ENCODE measurements at regions not wholly inside any gene's neighbourhood (a gene's known extent, or its start where the extent isn't known, plus 50 kb on each side); places are given as distances from the start of the nearest gene placed in this dataset.

DNA sequence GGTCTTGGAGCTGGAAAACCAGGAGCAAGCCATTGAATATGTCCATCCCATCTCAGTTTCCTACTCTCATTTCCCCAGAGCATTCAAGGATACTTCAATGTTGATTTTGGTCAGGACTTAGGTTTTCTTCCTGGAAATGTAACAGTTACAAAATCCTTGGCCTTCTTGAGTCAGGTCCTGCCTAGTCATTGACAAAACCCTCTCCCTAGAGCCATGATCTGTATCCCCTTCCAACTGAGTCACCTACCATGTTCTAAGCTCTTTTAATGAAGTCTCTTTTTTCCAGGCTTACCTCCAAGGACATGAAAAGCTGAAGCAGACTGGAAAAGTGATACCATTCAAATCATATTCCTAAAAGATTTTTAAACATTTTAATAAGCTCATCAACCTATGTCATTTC lies 549.2 kb downstream of the GALC start:
- H3K27ac ChIP-seq: no peak overlapping the region
- intact Hi-C loops (cut with DNase I; ENCODE audit: low total_unique reads): no loop called here
- H3K27me3 ChIP-seq: no peaks in the 10 kb centered on the region
- H3K4me1 ChIP-seq: no peaks in the 10 kb centered on the region
- TF ChIP-seq POLR2AphosphoS5 (IDR thresholded peaks at IDR 0.05): no peak
- TF ChIP-seq POLR2A (IDR thresholded peaks at IDR 0.05): no peak
- TF ChIP-seq CTCF (IDR thresholded peaks at IDR 0.05): no peak
- no peak overlapping the region for H3K4me3 ChIP-seq
- H3K9me3 ChIP-seq: no peaks in the 10 kb centered on the region
- no peaks in the 10 kb centered on the region for H3K36me3 ChIP-seq
- DNase-seq (ENCODE audit: low spot score in 2 of 2): no peak

DNA sequence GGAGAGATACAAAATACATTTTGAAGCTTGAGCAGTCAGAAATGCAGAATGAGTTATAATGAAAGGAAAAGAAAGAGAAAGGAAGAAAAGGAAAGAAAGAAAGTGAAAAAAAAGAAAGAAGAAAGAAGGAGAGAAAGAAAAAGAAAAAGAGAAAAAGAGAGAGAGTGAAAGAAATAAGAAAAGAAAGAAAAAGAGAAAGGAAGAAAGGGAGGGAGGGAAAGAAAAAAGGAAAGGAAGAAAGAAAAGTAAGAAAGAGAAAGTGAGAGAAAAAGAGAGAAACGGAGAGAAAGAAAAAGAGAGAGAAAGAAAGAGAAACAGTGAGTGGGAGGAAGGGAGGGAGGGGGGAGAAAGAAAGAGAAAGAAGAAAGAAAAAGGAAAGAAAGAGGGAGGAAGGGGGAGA lies 549.9 kb downstream of the GALC start:
- Histone ChIP-seq H3K36me3 (no peaks in the 10 kb centered on the region), H3K4me1 (no peaks in the 10 kb centered on the region), H3K27ac (no peak overlapping the region), H3K9me3 (no peaks in the 10 kb centered on the region), H3K4me3 (no peak overlapping the region), H3K27me3 (no peaks in the 10 kb centered on the region)
- intact Hi-C loops (cut with DNase I; ENCODE audit: low total_unique reads): no loop called here
- TF ChIP-seq POLR2A (IDR thresholded peaks at IDR 0.05) (no peak), CTCF (IDR thresholded peaks at IDR 0.05) (no peak), POLR2AphosphoS5 (IDR thresholded peaks at IDR 0.05) (no peak)
- DNase-seq (ENCODE audit: low spot score in 2 of 2): no peak

GRCh38 chr14:87437158-87437557 lies 555.8 kb downstream of the GALC start:
- intact Hi-C loops (cut with DNase I; ENCODE audit: low total_unique reads): no loop called here
- Histone ChIP-seq H3K27me3 (no peaks in the 10 kb centered on the region), H3K9me3 (no peaks in the 10 kb centered on the region), H3K27ac (no peak overlapping the region), H3K36me3 (no peaks in the 10 kb centered on the region), H3K4me1 (no peaks in the 10 kb centered on the region), H3K4me3 (no peak overlapping the region)
- DNase-seq (ENCODE audit: low spot score in 2 of 2): no peak
- TF ChIP-seq POLR2AphosphoS5 (IDR thresholded peaks at IDR 0.05): no peak
- no peak for TF ChIP-seq POLR2A (IDR thresholded peaks at IDR 0.05)
- TF ChIP-seq CTCF (IDR thresholded peaks at IDR 0.05): no peak

- intact Hi-C loops (cut with DNase I; ENCODE audit: low total_unique reads): no loop called here
- no peaks in the 10 kb centered on the region for H3K27me3 ChIP-seq
- DNase-seq (ENCODE audit: low spot score in 2 of 2): no peak
- H3K9me3 ChIP-seq: peaks cover 0 to 4% of the 10 kb centered on the region in 2 donors
- H3K27ac ChIP-seq: no peak overlapping the region
- no peaks in the 10 kb centered on the region for H3K36me3 ChIP-seq
- TF ChIP-seq POLR2AphosphoS5 (IDR thresholded peaks at IDR 0.05) (no peak), CTCF (IDR thresholded peaks at IDR 0.05) (no peak), POLR2A (IDR thresholded peaks at IDR 0.05) (no peak)
- H3K4me1 ChIP-seq: no peaks in the 10 kb centered on the region
- no peak overlapping the region for H3K4me3 ChIP-seq
Observed at GRCh38 chr14:87434680-87435079, 558.3 kb downstream of the GALC start.

GRCh38 chr14:87434011-87434410 lies 559.0 kb downstream of the GALC start:
- peaks cover 0 to 4% of the 10 kb centered on the region in 2 donors for H3K9me3 ChIP-seq
- DNase-seq (ENCODE audit: low spot score in 2 of 2): no peak
- TF ChIP-seq CTCF (IDR thresholded peaks at IDR 0.05) (no peak), POLR2A (IDR thresholded peaks at IDR 0.05) (no peak), POLR2AphosphoS5 (IDR thresholded peaks at IDR 0.05) (no peak)
- no peak overlapping the region for H3K27ac ChIP-seq
- no peaks in the 10 kb centered on the region for H3K4me1 ChIP-seq
- no peak overlapping the region for H3K4me3 ChIP-seq
- no peaks in the 10 kb centered on the region for H3K27me3 ChIP-seq
- H3K36me3 ChIP-seq: no peaks in the 10 kb centered on the region
- intact Hi-C loops (cut with DNase I; ENCODE audit: low total_unique reads): no loop called here

Measured in breast epithelium (tissue), 4 donors.